Small intestine (tissue), 7 donors: ENCODE measurements at regions not wholly inside any gene's neighbourhood (a gene's known extent, or its start where the extent isn't known, plus 50 kb on each side); places are given as distances from the start of the nearest gene placed in this dataset.

Experiments used
- DNase-seq, 2 donors: peaks; one replicate each; pipeline versions ENCODE4 v3.0.0 to v3.0.0-alpha.2; 2013
- FAIRE-seq: peaks from 2 replicates; lab custom pipeline; 2012; peaks lifted over from hg19 to GRCh38; lab: Jason Lieb, UNC
- H3K27ac ChIP-seq, 3 donors: one replicate each; pipeline ENCODE4 v1.5.1; 2013; ENCODE audit warnings: low read length in 2 of 3, mild to moderate bottlenecking in 2 of 3, control low read depth in 1 of 3, inconsistent platforms in 1 of 3, low read depth in 1 of 3, moderate library complexity in 1 of 3
- H3K27me3 ChIP-seq, 3 donors: one replicate each; pipeline ENCODE4 v1.6.1; 2013; ENCODE audit warnings: low read length in 3 of 3, inconsistent platforms in 1 of 3; ENCODE audit not compliant: control insufficient read depth in 3 of 3, insufficient read depth in 3 of 3
- H3K36me3 ChIP-seq, 3 donors: one replicate each; pipeline ENCODE4 v1.6.1; 2013; ENCODE audit warnings: low read length in 3 of 3, inconsistent platforms in 1 of 3, low read depth in 1 of 3, mild to moderate bottlenecking in 1 of 3, moderate library complexity in 1 of 3; ENCODE audit not compliant: control insufficient read depth in 3 of 3, insufficient read depth in 2 of 3
- H3K4me1 ChIP-seq, 3 donors: one replicate each; pipeline ENCODE4 v1.6.1; 2013; ENCODE audit warnings: low read length in 2 of 3, inconsistent platforms in 1 of 3, low read depth in 1 of 3, mild to moderate bottlenecking in 1 of 3, moderate library complexity in 1 of 3; ENCODE audit not compliant: control insufficient read depth in 3 of 3, insufficient read depth in 2 of 3
- H3K4me3 ChIP-seq, 3 donors: one replicate each; pipeline ENCODE4 v1.5.1; 2013; ENCODE audit warnings: low read length in 3 of 3, control low read depth in 1 of 3, inconsistent platforms in 1 of 3, low read depth in 1 of 3, mild to moderate bottlenecking in 1 of 3, moderate library complexity in 1 of 3
- H3K9me3 ChIP-seq, 2 donors: one replicate each; pipeline ENCODE4 v1.6.1; 2013; ENCODE audit warnings: low read depth in 1 of 2, low read length in 1 of 2; ENCODE audit not compliant: control insufficient read depth in 2 of 2, insufficient read depth in 1 of 2
- WGBS, 3 donors: extraction: QIAGEN DNeasy Blood & Tissue Kit; methylation state at CpG; one replicate each; pipeline ENCODE4 v1.1.7; 2013; 5-methylcytosine and 5-hydroxymethylcytosine counted together
- donor health status: healthy with polysubstance abuse.
- donor health status: control.
- donor health status: control.
- donor health status: Bipolar disorder and iron deficiency.
- donor health status: healthy.

DNA sequence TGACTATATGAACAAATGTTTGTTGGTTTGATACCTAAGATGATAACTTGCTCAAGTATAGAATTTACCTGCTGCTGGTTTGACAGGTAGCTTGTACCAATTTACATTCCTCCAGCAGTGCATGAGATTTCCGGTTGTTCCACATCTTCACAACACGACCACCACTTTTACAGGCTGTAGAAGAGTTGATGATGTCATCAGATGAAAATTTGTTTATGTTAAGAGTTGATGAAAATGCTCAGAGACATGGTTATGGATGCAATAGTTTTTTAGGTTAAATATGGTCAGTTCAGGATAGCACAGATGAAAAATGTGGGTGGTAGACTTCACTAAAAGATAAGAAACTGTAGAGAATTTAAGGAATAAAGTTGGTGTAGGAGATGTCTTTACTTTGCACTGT lies 468.3 kb downstream of the PCDH18 start:
- Histone ChIP-seq H3K27me3 (no peaks in the 10 kb centered on the region), H3K36me3 (no peaks in the 10 kb centered on the region), H3K9me3 (no peaks in the 10 kb centered on the region), H3K27ac (no peak overlapping the region), H3K4me3 (no peak overlapping the region), H3K4me1 (no peaks in the 10 kb centered on the region)
- FAIRE-seq (no peak), DNase-seq (no peak)
- 66 to 73% (median 70%) methylated on average over 2 of the region's 2 CpGs for WGBS, 3 donors

DNA sequence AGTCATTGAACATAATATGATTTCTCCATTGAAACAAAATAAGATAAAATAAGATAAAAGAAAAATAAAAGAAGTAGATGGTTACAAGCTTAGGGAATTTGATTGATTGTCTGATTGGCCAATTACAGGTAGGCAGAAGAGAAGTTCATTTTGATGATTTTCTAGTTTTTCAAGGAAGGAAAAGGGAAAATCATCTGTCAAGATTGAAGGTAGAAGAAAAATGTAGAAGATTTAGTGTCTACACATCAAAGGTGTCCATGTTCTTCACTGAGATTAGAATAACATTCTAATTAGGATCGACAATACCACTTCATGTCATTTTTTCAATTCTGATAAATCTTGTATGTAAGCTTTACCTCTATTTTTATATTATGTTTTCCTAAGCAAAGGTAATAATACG lies 489.1 kb downstream of the PCDH18 start:
- H3K4me1 ChIP-seq, result no peaks in the 10 kb centered on the region
- H3K9me3 ChIP-seq, result no peaks in the 10 kb centered on the region
- 46 to 79% (median 66%) methylated on average over 2 of the region's 2 CpGs for WGBS, 3 donors
- no peaks in the 10 kb centered on the region for H3K36me3 ChIP-seq
- no peak for DNase-seq
- no peak overlapping the region for H3K4me3 ChIP-seq
- FAIRE-seq, result no peak
- no peak overlapping the region for H3K27ac ChIP-seq
- no peaks in the 10 kb centered on the region for H3K27me3 ChIP-seq

DNA sequence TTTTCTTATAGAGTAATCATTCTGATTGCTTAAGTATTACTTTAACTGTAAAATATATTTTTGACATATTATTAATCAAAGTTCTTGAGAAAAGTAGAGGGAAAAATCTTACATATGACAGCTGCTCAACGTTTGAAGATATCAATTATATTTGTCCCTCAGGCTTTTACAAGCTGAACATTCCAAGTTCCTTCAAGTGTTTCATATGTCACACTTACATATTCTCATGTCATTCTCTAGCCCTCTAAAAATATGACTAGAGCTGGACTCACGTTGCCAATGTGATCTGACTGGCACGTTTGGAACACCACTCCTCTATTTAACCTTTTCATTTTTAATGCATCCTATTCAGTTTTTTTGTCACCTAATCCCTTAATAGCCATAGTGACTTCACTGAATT lies 492.9 kb downstream of the PCDH18 start:
- Histone ChIP-seq H3K4me1 (no peaks in the 10 kb centered on the region), H3K36me3 (no peaks in the 10 kb centered on the region), H3K9me3 (no peaks in the 10 kb centered on the region), H3K27me3 (no peaks in the 10 kb centered on the region), H3K4me3 (no peak overlapping the region), H3K27ac (no peak overlapping the region)
- no peak for FAIRE-seq
- WGBS, 3 donors, result 22 to 36% (median 32%) methylated on average over 3 of the region's 3 CpGs
- DNase-seq, result no peak

DNA sequence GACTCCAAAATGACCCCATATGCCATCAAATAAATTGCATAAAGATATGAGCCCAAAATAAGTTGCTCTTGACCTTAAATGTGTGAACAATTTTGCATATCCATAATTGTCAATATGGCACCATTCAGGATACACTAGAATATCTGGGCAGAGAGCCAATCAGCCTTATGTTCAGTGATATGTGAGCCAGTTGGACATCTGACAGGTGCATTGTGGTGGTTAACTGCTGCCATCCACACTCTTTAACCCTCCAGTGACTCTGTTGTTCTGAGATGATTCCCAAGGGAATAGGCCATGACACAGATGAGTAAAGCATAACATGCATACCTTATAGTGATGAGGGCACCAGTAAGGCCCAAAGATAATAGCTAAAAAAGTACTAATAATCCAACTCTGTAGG lies 500.1 kb downstream of the PCDH18 start:
- no peaks in the 10 kb centered on the region for H3K36me3 ChIP-seq

DNA sequence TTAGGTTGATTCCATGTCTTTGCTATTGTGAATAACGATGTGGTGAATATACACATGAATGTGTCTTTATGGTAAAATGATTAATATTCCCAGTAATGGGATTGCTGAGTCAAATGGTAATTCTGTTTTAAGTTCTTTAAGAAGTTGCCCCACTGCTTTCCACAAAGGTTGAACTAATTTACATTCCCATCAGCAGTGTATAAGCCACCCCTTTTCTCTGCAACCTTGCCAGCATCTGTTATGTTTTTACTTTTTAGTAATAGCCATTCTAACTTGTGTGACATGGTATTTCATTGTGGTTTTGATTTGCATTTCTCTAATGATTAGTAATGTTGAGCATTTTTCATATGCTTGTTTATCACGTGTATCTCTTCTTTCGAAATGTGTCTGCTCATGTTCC lies 503.3 kb downstream of the PCDH18 start:
- H3K36me3 ChIP-seq, result no peaks in the 10 kb centered on the region
- no peak overlapping the region for H3K4me3 ChIP-seq
- H3K4me1 ChIP-seq, result no peaks in the 10 kb centered on the region
- H3K27ac ChIP-seq, result no peak overlapping the region
- no peaks in the 10 kb centered on the region for H3K27me3 ChIP-seq
- 56 to 79% (median 71%) methylated on average over 3 of the region's 3 CpGs for WGBS, 3 donors
- H3K9me3 ChIP-seq, result no peaks in the 10 kb centered on the region
- FAIRE-seq (no peak), DNase-seq (no peak)

More for the DNA sequence above, 500.1 kb downstream of the PCDH18 start:
- no peaks in the 10 kb centered on the region for H3K27me3 ChIP-seq
- H3K9me3 ChIP-seq, result no peaks in the 10 kb centered on the region
- H3K27ac ChIP-seq, result no peak overlapping the region
- no peaks in the 10 kb centered on the region for H3K4me1 ChIP-seq
- FAIRE-seq (no peak), DNase-seq (no peak)
- H3K4me3 ChIP-seq, result no peak overlapping the region

DNA sequence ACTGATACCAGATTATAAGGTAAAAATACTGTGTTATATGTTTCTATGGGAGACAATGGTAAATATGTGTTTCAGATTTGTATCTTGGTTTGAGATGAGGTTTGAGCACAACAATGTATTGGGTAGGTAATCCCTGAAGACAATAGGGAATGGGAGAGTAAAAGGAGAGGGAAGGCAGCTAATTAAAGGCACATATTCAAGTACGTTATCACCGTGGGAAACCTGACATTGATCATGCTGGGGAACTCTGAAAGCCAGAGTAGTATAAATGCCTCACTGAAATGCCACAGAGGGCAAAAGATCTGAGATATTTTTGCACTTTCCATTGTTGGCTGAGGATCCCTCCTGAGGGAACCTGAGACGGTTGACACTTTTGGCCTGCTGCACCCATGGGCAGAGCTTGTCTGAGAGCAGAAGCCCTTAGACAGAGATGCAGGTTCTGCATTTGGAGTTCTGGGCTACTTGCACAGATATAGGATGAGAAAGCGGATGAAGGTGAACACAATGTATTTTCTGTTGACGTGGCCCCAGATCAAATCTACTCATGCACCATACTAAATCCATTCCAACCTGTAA lies 506.7 kb downstream of the PCDH18 start:
- 71 to 77% (median 77%) methylated on average over 5 of the region's 5 CpGs for WGBS, 3 donors
- H3K27me3 ChIP-seq, result no peaks in the 10 kb centered on the region
- FAIRE-seq, result no peak

DNA sequence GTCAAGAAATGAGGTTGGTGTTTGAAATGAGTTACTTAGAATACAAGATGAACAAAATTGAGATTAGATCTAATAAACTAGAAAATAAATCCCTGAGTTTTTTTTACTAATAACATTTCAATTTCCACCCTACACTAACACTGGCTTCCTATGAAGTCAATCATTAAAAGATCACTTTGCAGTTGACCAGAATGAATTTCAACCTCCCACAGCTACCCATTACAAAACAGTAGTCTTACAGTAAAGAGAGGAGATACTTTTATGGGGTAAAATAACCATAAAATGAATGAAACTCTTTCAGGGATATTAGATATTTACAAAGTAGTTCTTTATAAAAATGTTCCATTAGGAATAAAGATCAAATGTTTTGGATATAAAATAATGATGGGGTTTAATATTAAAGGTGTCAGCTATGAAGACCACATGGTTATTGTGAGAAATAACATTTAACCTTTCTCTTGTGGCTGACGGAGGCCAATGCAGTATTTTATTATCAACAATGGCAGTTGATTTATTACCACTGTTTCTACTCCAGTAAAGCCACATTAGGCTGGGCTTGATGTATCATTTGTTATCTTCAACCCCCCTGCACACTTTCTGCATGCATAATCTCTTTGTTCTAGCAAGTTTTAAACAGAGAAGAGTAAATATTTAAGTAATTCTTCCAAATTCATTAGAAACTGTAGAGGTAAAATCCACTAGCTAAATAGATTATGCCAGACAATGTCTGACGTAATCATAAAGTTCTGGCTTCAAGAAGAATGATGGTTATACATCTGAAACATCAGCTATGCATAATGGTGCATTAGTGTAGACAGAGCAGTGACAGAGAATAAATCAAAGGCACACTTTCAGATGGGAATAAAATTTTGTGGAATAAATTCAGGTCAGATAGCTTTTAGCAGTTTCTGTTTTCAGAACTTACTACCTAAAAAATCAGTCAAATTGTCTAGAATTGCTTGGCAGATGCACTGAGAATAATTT lies 516.6 kb downstream of the PCDH18 start:
- Histone ChIP-seq H3K27me3 (no peaks in the 10 kb centered on the region), H3K4me1 (no peaks in the 10 kb centered on the region), H3K27ac (no peak overlapping the region), H3K36me3 (no peaks in the 10 kb centered on the region), H3K9me3 (no peaks in the 10 kb centered on the region), H3K4me3 (no peak overlapping the region)
- DNase-seq, result no peak
- WGBS, 3 donors, result 20 to 33% (median 28%) methylated on average over 2 of the region's 2 CpGs
- FAIRE-seq, result no peak

More for the DNA sequence above, 506.7 kb downstream of the PCDH18 start:
- Histone ChIP-seq H3K36me3 (no peaks in the 10 kb centered on the region), H3K4me3 (no peak overlapping the region), H3K27ac (no peak overlapping the region), H3K9me3 (no peaks in the 10 kb centered on the region), H3K4me1 (no peaks in the 10 kb centered on the region)
- DNase-seq, result no peak

DNA sequence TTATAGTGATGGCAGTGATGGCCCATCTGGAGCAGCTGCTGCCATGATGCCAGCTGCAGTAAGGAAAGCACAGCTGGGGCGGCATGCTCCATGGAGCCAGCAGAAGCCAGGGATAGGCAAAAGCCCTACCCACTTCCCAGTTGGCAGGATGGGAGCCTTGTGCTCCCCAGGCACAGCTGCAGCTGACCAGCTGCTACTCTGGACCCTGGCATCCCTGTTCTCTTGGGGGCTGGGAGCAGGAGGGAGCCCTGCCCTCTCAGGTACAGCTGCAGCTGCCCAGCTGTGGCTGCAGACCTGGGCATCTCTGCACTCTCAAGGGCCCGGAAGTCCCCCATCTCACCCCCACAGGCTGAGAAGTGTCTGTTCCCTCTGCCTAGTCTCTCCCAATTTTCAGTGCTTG lies 531.9 kb downstream of the PCDH18 start:
- no peaks in the 10 kb centered on the region for H3K27me3 ChIP-seq
- H3K9me3 ChIP-seq, result peaks cover 0 to 31% of the 10 kb centered on the region in 2 donors
- no peak for DNase-seq
- no peaks in the 10 kb centered on the region for H3K4me1 ChIP-seq
- 56 to 84% (median 66%) methylated on average over 2 of the region's 2 CpGs for WGBS, 3 donors
- H3K36me3 ChIP-seq, result no peaks in the 10 kb centered on the region
- H3K27ac ChIP-seq, result no peak overlapping the region
- no peak for FAIRE-seq
- H3K4me3 ChIP-seq, result no peak overlapping the region
